ENCODE measurements at regions not wholly inside any gene's neighbourhood (a gene's known extent, or its start where the extent isn't known, plus 50 kb on each side); places are given as distances from the start of the nearest gene placed in this dataset.

DNA sequence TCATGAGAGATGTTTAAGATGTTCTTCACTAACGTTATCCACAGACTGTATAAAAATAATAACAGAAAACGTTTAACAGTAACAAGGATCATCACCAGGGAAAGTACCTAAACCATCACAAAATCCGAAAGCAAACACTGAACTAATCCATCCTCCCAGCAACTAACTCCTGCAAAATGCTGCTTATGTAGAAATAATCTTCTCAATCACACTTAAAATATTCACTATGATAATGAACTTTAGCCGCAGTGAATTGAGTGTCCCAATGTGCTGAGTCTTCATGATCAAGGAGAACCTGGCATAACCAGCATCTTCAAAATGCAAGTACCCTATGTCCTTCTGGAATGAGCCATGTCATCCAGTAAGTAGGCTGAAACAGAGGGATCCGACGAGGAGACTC, 166.1 kb downstream of the LTN1 start:
- no peak for DNase-seq

GRCh38 chr21:28826021-28826420, 166.7 kb downstream of the LTN1 start:
- no peak for DNase-seq

DNA sequence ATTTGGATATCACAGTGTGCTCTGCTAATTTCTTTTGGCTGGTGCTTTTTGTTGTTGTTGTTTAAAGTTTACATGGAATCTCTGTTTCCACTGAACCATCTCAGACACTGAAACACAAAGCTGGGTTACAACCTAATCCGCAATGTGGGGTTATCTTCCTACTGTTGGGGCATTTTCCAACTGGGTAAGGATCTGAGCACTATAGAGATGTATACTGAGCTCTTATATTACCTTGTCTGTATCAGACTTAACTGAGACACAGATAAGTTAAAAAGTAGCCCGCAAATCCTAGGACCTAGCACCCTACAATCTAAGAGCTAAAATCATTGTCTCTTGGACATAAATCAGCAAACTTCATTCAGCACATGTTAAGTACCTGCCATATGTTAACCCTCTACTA, 169.2 kb downstream of the LTN1 start:
- DNase-seq = no peak

DNA sequence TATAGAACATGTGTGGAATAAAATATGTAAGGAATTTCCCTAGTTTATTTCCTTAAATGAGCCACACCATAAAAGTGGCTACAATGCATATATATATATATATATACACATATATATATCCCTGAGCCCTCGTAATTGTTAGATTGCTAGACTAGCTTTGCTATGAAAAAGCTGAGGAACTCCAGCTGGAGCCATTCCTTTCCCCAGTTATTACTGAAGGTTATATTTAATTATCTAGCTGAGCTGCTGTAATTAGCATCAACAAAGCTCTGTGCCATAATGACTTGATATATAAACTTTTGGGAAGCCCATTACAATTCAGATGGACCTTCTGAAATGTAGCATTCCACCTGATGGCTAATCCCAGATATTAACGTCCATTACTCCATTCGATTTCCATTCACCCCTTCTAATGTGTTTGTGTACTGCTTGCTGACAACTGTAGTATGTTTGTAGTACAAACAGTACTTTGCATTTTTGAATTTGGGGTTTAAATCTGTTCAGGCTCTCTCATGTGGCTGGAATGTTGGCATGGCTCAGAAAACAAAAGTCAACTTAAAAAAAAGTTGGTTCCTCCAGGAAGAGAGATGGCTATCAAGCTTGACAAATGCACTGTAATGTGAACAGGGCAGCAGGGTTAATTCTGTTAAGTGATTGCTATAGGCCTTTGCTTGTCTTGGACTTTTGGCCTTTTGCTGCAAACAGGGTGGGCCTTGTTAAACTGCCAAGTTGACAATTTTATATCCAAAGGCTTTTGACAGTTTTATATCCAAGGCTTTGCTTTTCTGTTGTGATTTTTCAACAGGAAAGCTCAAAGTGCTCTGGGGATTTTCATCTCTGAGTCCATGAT, 170.0 kb downstream of the LTN1 start:
- DNase-seq = no peak

DNA sequence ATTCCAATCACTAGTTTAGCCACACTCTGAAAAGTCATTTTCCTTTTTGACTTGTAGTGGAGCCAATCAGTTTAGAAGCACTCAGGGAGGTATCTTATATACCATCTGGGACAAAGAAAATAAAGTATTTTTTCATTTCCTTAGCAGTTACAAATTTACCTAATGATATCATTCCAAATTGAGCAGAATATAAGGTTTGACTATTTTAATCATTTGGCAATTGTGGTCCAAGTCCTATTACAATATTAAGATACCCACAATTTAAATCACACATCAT, 170.6 kb downstream of the LTN1 start:
- DNase-seq = no peak

GRCh38 chr21:28821276-28822122, 171.2 kb downstream of the LTN1 start:
- DNase-seq = no peak

DNA sequence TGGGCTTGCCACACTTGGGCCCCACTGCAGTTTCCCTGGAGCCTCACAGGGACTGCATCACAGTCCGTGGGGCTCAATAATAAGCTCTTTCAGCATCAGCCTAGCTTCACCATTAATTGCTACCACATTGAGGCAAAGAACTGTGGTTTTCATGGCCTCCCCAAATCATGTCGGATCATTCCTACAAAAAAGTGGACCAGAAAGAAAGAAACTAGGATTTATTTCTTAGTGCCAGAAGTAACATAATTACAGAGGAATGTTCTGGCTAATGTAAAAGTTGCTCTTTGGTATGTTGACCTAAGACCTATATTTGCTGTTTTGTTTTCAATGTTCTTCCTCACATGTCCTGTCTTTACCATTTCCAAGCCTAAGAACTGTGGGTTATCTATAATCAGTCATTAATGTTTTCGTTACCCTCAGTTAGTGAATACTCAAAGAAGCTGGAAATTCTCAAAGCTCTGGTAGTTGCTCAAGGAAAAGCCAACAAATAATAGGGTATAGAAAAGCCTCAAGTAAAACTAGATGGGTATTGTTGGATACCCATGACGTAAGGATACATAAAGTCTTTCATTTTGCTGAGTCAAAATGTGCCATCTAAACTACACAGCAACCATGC, 173.9 kb downstream of the LTN1 start:
- no peak for DNase-seq

- DNase-seq = peak; percentile 64
Measured at GRCh38 chr21:28817871-28818270, 174.8 kb downstream of the LTN1 start.

DNA sequence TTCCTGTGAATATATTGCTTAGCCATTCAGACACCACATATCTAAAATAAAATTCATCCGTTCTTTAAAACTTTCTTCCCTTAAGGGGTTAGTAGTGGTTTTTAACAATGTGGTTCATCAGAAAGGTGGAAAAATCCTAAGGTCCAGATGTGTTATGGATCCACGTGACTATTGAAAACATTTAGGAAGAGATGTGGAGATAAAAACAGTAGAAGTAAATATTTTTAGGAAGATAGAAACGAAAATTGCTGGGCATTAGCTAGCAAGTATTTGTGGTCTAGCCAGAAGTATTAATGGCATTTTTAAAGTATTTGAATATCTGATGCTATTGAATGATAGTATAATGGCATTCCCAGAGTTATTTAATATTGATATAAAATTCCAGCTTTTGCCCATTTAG, 180.8 kb downstream of the LTN1 start:
- DNase-seq = no peak

DNA sequence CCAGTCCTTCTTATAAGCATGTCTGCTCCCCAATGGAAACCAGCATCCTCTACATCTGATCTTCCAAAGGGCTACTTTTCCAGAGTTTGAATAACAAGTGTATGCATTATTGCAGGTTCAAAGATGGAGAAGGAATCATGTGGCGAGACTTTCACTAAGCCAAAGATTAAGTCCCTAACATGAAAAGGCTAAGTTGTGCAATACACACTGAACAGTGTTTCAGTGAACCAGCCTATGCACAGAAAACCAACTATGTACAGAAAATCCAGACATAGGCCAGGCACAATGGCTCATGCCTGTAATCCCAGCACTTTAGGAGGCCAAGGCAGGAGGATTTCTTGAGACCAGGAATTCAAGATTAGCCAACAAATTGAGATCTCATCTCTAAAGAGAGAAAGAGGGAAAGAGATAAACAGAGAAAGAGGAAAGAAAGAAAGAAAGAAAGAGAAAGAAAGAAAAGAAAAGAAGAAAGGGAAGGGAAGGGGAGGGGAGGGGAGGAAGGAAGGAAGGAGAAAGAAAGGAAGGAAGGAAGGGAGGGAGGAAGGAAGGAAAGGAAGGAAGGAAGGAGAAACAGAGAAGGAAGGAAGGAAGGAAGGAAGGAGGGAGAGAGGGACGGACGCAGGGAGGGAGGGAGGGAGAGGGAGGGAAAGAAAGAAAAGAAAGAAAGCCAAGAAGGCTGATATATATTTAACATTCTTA, 181.7 kb downstream of the LTN1 start:
- no peak for DNase-seq

- no peak for DNase-seq
Measured at GRCh38 chr21:28805885-28806284, 186.8 kb downstream of the LTN1 start.

DNA sequence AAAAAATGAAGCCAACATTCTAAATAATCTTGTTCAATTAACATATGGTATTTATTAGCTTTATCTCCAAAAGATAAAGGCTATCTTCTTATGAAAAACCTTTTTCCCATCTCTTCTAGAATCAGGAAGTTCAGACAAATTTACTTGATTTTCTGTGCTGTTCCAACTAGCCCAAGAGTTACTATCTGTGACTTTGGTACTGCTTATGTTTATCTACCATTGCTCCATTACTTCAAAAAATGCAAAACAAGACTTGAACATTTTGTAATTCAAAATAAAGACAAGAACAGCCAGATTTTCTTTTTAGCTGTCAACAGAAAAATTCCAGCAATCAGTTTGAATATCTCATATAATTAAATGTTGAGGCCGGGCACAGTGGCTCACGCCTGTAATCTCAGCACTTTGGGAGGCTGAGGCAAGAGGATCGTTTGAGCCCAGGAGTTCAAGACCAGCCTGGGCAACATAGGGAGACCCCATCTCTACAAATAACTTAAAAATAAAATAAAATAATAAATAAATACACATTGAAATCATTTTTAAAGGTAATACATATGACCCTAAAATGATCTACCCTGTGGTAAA, 188.5 kb downstream of the LTN1 start:
- no peak for DNase-seq

GRCh38 chr21:28801906-28802305, 190.8 kb downstream of the LTN1 start:
- no peak for DNase-seq

- no peak for DNase-seq
Measured at GRCh38 chr21:28799926-28800325, 192.8 kb downstream of the LTN1 start.

- no peak for DNase-seq
Measured at GRCh38 chr21:28798798-28799197, 193.9 kb downstream of the LTN1 start.

GRCh38 chr21:28795251-28795650, 197.4 kb downstream of the LTN1 start:
- no peak for DNase-seq

DNA sequence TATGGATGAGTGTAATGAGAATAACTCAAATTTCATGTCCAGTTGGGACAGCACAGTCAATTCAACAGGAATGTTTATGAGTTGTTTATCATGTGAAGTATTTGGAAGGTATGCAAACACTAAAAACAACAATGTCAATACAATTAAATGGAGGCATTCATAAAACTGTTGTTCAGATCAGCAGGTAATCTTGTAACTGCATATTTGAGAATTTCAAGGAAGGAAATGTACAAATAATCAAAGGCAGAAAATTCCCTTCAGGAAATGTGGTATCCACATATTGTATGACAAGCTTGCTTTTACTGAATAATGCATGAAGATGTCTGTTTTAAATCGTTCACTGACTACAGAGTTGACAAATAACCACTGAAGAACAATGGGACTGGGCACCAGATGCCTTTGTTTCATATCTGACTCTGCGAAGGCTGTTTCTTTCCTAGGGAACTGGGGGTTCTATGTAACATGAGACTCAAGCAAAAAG, 198.3 kb downstream of the LTN1 start:
- no peak for DNase-seq

DNA sequence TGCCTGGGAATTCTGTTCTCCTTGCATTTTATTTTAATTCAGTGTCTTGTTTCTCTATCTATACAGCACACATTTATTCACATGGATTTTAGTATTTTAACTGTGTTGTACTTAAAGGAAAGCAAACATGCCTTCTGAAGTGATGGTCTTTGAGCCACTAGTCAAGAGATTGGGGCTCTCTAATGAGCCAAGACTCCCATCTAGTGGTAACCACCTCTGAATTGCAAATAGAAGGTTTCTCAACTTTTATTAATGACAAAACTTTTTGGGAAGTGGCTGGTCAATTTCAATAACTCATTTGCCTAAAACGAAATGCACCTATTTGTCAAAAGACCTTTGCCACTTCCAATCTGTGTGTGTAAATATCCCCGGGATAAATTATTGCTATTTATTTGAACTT, 199.6 kb downstream of the LTN1 start:
- DNase-seq = peak; percentile 64

DNA sequence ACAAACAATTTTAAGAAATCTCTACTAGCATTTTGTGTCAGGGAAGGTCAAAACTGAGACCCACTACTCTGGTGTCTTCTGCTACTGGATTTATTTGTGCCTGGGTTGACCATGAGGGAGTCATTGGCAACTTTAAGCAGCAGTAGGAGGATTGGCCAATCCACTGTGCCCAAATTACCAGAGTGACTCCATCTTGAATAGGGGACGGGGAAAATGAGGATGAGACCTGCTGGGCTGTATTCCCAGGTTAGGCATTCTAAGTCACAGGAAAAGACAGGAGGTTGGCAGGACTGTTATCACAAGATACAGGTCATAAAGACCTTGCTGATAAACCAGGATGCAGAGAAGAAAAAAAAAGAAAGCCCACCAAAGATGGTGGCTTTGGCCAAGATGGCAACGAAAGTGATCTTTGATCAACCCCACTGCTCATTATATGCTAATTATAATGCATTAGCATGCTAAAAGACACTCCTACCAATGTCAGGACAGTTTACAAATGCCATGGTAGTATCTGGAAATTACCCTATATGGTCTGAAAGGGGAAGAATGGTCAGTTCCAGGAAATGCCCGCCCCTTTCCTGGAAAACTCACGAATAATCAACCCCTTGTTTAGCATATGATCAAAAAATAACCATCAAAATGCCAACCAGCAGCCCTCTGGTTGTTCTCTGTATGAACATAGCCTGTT, 200.9 kb downstream of the LTN1 start:
- DNase-seq = peak; percentile 27

DNA sequence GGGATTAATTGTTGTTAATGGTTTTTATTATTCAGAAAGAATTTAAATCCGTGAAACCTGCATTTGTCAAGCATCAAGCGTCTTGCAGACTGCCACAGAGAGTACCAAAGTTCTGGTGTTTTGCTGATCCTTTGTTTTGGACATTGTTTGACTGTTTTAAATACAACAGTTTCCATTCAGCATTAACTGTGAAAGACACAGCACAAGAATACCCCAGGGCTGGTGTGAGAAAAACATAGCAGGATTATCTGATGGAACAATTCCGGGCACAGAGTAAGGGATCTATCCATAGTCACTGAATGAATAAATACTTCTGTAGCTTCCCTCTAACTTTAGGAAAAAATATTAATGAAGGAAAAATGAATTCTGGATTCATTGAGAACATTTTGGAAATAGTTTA, 202.3 kb downstream of the LTN1 start:
- DNase-seq = no peak

DNA sequence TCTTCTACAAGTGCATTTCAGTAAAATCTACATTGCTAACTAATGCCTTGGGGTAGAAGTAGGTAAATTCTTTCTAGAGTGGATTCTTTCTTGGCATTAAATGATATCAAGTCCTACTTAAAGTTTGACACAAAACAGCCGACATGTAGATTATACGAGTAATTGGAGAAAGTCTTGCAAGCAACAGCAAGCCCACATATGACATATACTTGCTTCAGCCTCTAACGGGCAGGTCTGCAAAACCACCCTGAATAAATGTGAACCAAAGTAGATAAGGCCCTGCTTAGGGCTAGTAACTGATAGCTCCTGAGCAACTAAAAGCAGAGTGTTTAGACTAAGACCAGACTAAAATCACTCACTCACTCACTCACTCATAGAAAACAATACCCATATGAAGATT, 203.2 kb downstream of the LTN1 start:
- peak; percentile 89 for DNase-seq

- no peak for DNase-seq
Measured at GRCh38 chr21:28788030-28788429, 204.6 kb downstream of the LTN1 start.
